Naive thymus-derived CD4-positive, alpha-beta T cell (primary cell): ENCODE measurements at regions not wholly inside any gene's neighbourhood (a gene's known extent, or its start where the extent isn't known, plus 50 kb on each side); places are given as distances from the start of the nearest gene placed in this dataset.

Source experiments
- ATAC-seq: fragments of 150-1000 bp; cut with Tn5 transposase; 2 replicates; pipeline ENCODE4 v1.10.0; 2021; ENCODE audit warnings: mild to moderate bottlenecking, moderate library complexity
- CTCF ChIA-PET: fragments of 350-600 bp; sonication (Branson Sonifier 250); formaldehyde crosslinking; loops from one replicate; lab custom pipeline; 2021; ENCODE audit warnings: antibody characterized with exemption; lab: Charles Lee
- POLR2A ChIA-PET: fragments of 350-600 bp; sonication (Branson Sonifier 250); formaldehyde crosslinking; loops from one replicate; lab custom pipeline; 2021; ENCODE audit warnings: antibody characterized with exemption, inconsistent platforms; lab: Charles Lee
- DNase-seq, 9 donors: peaks; one replicate each; pipeline versions ENCODE4 v3.0.0 to v3.0.0-alpha.2; 2020 to 2022; ENCODE audit warnings: mixed read lengths in 1 of 9
- H3K27ac ChIP-seq: one replicate; pipeline ENCODE4 v1.7.0; 2013; ENCODE audit warnings: mild to moderate bottlenecking, low read depth, low read length, moderate library complexity
- H3K27me3 ChIP-seq, 2 donors: one replicate each; pipeline ENCODE4 v1.7.0; 2013; ENCODE audit warnings: low read length in 2 of 2, mild to moderate bottlenecking in 2 of 2, moderate library complexity in 2 of 2; ENCODE audit not compliant: control insufficient read depth in 2 of 2, insufficient read depth in 2 of 2
- H3K36me3 ChIP-seq, 3 experiments: 1 replicate in 2 of 3; 2 replicates in 1 of 3; pipeline ENCODE4 v1.7.0; 2013; ENCODE audit warnings: low read length in 3 of 3, mild to moderate bottlenecking in 3 of 3, moderate library complexity in 1 of 3; ENCODE audit not compliant: insufficient read depth in 3 of 3, control insufficient read depth in 2 of 3
- H3K4me1 ChIP-seq, 2 donors: one replicate each; pipeline ENCODE4 v1.7.0; 2013; ENCODE audit warnings: low read length in 2 of 2, mild to moderate bottlenecking in 2 of 2, moderate library complexity in 1 of 2; ENCODE audit not compliant: control insufficient read depth in 2 of 2, insufficient read depth in 2 of 2
- H3K4me3 ChIP-seq: 2 replicates; pipeline ENCODE4 v1.7.0; 2013; ENCODE audit warnings: mild to moderate bottlenecking, low read length
- H3K9me3 ChIP-seq, 3 experiments: 1 replicate in 2 of 3; 2 replicates in 1 of 3; pipeline ENCODE4 v1.7.0; 2013; ENCODE audit warnings: low read length in 3 of 3; ENCODE audit not compliant: control insufficient read depth in 2 of 3
- H3K27ac Mint-ChIP-seq, 9 donors: one replicate each; pipeline ENCODE4 v1.8.0; 2020 to 2022; ENCODE audit warnings: mixed read lengths in 9 of 9, mild to moderate bottlenecking in 8 of 9, moderate library complexity in 5 of 9, inconsistent platforms in 2 of 9
- H3K27me3 Mint-ChIP-seq, 5 donors: one replicate each; pipeline ENCODE4 v1.8.0; 2021 to 2022; ENCODE audit warnings: mixed read lengths in 5 of 5, mild to moderate bottlenecking in 1 of 5
- H3K36me3 Mint-ChIP-seq, 5 donors: one replicate each; pipeline ENCODE4 v1.8.0; 2020 to 2022; ENCODE audit warnings: mixed read lengths in 5 of 5, mild to moderate bottlenecking in 3 of 5, inconsistent platforms in 1 of 5
- H3K4me1 Mint-ChIP-seq, 7 donors: one replicate each; pipeline ENCODE4 v1.8.0; 2020 to 2022; ENCODE audit warnings: mixed read lengths in 7 of 7, mild to moderate bottlenecking in 3 of 7, inconsistent platforms in 1 of 7
- H3K4me3 Mint-ChIP-seq, 10 donors: one replicate each; pipeline ENCODE4 v1.8.0; 2020 to 2022; ENCODE audit warnings: mild to moderate bottlenecking in 10 of 10, mixed read lengths in 10 of 10, moderate library complexity in 6 of 10, inconsistent platforms in 2 of 10
- H3K9me3 Mint-ChIP-seq, 11 donors: one replicate each; pipeline ENCODE4 v1.8.0; 2020 to 2022; ENCODE audit warnings: mixed read lengths in 11 of 11, mild to moderate bottlenecking in 4 of 11, inconsistent platforms in 1 of 11, moderate library complexity in 1 of 11
- intact Hi-C, 2 donors: fragments of 100-400 bp; cut with micrococcal nuclease; formaldehyde crosslinking; loops; one replicate each; pipeline ENCODE4 v1.15.1; 2023

- intact Hi-C loops = no loop called here
- no peak overlapping the region for H3K27ac ChIP-seq
- POLR2A ChIA-PET = no interaction called here
- no peaks in the 10 kb centered on the region for H3K9me3 ChIP-seq
- DNase-seq (no peak), ATAC-seq (no peak)
- H3K4me1 ChIP-seq = no peaks in the 10 kb centered on the region
- Mint-ChIP-seq H3K9me3 (no peaks in the 10 kb centered on the region), H3K27me3 (peaks cover 0 to 9% (median 4%) of the 10 kb centered on the region in 5 donors), H3K27ac (no peak overlapping the region), H3K4me1 (no peaks in the 10 kb centered on the region), H3K4me3 (no peak overlapping the region), H3K36me3 (no peaks in the 10 kb centered on the region)
- H3K27me3 ChIP-seq = no peaks in the 10 kb centered on the region
- H3K4me3 ChIP-seq = no peak overlapping the region
- no peaks in the 10 kb centered on the region for H3K36me3 ChIP-seq
- CTCF ChIA-PET = no interaction called here
These were observed 289.8 kb upstream of the SFRP2 start for GRCh38 chr4:154078504-154079350.

DNA sequence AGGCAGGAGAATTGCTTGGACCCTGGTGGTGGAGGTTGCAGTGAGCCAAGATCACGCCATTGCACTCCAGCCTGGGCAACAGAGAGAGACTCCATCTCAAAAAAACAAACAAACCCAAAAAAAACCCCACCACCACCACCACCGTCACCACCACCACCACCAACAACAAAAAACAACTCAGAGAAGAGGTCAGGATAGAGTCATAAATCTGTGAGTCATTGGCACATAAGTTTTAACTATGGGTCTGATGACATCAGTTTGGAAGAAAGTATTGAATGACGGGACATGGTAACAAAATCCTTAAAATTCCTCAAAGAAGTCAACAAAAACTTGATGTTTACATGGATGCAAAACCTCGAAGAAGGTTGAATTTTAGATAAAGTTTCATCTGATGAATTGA, 288.0 kb upstream of the SFRP2 start:
- Mint-ChIP-seq H3K36me3 (no peaks in the 10 kb centered on the region), H3K9me3 (peaks cover 0 to 8% (median 2%) of the 10 kb centered on the region in 11 donors), H3K27ac (no peak overlapping the region), H3K27me3 (peaks cover 0 to 12% (median 4%) of the 10 kb centered on the region in 5 donors), H3K4me3 (no peak overlapping the region), H3K4me1 (no peaks in the 10 kb centered on the region)
- no peak for DNase-seq
- no peak for ATAC-seq
- ChIA-PET CTCF (no interaction called here), POLR2A (no interaction called here)
- H3K36me3 ChIP-seq = no peaks in the 10 kb centered on the region
- no peaks in the 10 kb centered on the region for H3K9me3 ChIP-seq
- H3K27me3 ChIP-seq = no peaks in the 10 kb centered on the region
- no peaks in the 10 kb centered on the region for H3K4me1 ChIP-seq
- no peak overlapping the region for H3K4me3 ChIP-seq
- intact Hi-C loops = no loop called here
- H3K27ac ChIP-seq = no peak overlapping the region

DNA sequence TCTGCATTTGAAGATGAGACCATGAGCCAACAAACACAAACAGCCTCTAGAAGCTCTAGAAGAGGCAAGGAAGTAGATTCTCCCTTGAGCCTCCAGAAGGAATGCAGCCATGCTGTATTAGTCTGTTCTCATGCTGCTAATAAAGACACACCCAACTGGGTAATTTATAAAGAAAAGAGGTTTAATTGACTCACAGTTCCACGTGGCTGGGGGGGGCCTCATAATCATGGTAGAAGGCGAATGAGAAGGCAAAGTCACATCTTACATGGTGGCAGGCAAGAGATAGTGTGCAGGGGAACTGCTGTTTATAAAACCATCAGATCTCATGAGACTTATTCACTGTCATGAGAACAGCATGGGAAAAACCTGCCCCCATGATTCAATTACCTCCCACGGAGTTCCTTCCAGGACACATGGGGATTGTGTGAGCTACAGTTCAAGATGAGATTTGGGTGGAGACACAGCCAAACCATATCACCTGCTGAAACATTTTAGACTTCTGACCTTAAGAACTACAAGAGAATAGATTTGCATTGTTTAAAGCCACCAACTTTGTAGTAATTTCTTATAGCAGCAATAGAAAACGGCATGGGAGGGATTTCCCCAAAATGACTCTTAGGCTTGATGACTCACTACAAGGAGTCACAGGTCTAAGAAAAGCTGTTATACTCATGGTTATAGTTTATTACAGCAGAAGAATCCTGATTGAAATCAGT, 284.4 kb upstream of the SFRP2 start:
- Mint-ChIP-seq H3K27me3 (peaks cover 0 to 21% (median 7%) of the 10 kb centered on the region in 5 donors), H3K4me3 (no peak overlapping the region), H3K4me1 (no peaks in the 10 kb centered on the region), H3K36me3 (no peaks in the 10 kb centered on the region), H3K27ac (no peak overlapping the region), H3K9me3 (peaks cover 0 to 8% (median 3%) of the 10 kb centered on the region in 11 donors)
- DNase-seq (no peak), ATAC-seq (no peak)
- H3K27ac ChIP-seq = no peak overlapping the region
- H3K4me3 ChIP-seq = no peak overlapping the region
- no peaks in the 10 kb centered on the region for H3K4me1 ChIP-seq
- intact Hi-C loops = no loop called here
- ChIA-PET CTCF (no interaction called here), POLR2A (no interaction called here)
- no peaks in the 10 kb centered on the region for H3K9me3 ChIP-seq
- H3K27me3 ChIP-seq = no peaks in the 10 kb centered on the region
- H3K36me3 ChIP-seq = no peaks in the 10 kb centered on the region

GRCh38 chr4:154067786-154068185, 278.9 kb upstream of the SFRP2 start:
- peaks cover 0 to 11% (median 0%) of the 10 kb centered on the region in 3 experiments for H3K9me3 ChIP-seq
- intact Hi-C loops = no loop called here
- ChIA-PET CTCF (no interaction called here), POLR2A (no interaction called here)
- Mint-ChIP-seq H3K27ac (no peak overlapping the region), H3K4me3 (no peak overlapping the region), H3K9me3 (peaks cover 10 to 30% (median 19%) of the 10 kb centered on the region in 11 donors), H3K4me1 (no peaks in the 10 kb centered on the region), H3K36me3 (peaks cover 0 to 18% (median 0%) of the 10 kb centered on the region in 5 donors), H3K27me3 (peaks cover 0 to 35% (median 11%) of the 10 kb centered on the region in 5 donors)
- H3K27ac ChIP-seq = no peak overlapping the region
- ATAC-seq (no peak), DNase-seq (no peak)
- no peaks in the 10 kb centered on the region for H3K4me1 ChIP-seq
- no peaks in the 10 kb centered on the region for H3K36me3 ChIP-seq
- H3K4me3 ChIP-seq = no peak overlapping the region
- H3K27me3 ChIP-seq = no peaks in the 10 kb centered on the region

DNA sequence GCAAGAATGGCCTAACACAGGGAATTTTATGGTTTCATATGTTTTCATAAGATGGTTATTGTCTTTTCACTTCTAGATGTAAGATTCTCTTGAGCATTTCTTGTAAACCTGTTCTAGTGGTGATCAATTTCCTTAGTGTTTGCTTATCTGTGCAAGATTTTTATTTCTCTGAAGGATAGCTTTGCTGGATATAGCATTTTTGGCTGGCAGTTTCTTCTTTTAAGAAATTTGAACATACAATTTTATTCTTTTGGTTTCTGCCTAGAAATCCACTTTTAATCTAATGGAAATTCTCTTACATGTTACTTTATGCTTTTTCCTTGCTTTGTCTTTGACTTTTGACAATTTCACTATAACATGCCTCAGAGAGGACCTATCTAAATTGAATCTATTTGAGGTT, 276.5 kb upstream of the SFRP2 start:
- no peaks in the 10 kb centered on the region for H3K36me3 ChIP-seq
- Mint-ChIP-seq H3K4me3 (no peak overlapping the region), H3K4me1 (no peaks in the 10 kb centered on the region), H3K36me3 (peaks cover 0 to 18% (median 0%) of the 10 kb centered on the region in 5 donors), H3K9me3 (peaks cover 9 to 30% (median 16%) of the 10 kb centered on the region in 11 donors), H3K27me3 (peaks cover 0 to 35% (median 11%) of the 10 kb centered on the region in 5 donors), H3K27ac (no peak overlapping the region)
- intact Hi-C loops = no loop called here
- ChIA-PET CTCF (no interaction called here), POLR2A (no interaction called here)
- H3K4me1 ChIP-seq = no peaks in the 10 kb centered on the region
- H3K27me3 ChIP-seq = no peaks in the 10 kb centered on the region
- H3K4me3 ChIP-seq = no peak overlapping the region
- no peak overlapping the region for H3K27ac ChIP-seq
- DNase-seq = no peak
- no peak for ATAC-seq
- peaks cover 0 to 18% (median 0%) of the 10 kb centered on the region in 3 experiments for H3K9me3 ChIP-seq

GRCh38 chr4:154064244-154064643, 275.4 kb upstream of the SFRP2 start:
- H3K4me1 Mint-ChIP-seq = no peaks in the 10 kb centered on the region
- no peak for ATAC-seq

More at GRCh38 chr4:154064244-154064643, 275.4 kb upstream of the SFRP2 start:
- intact Hi-C loops = no loop called here
- Mint-ChIP-seq H3K27ac (no peak overlapping the region), H3K36me3 (peaks cover 0 to 18% (median 0%) of the 10 kb centered on the region in 5 donors), H3K4me3 (no peak overlapping the region), H3K27me3 (peaks cover 0 to 27% (median 6%) of the 10 kb centered on the region in 5 donors), H3K9me3 (peaks cover 9 to 30% (median 16%) of the 10 kb centered on the region in 11 donors)
- DNase-seq = no peak
- Histone ChIP-seq H3K27me3 (no peaks in the 10 kb centered on the region), H3K36me3 (no peaks in the 10 kb centered on the region), H3K4me1 (no peaks in the 10 kb centered on the region), H3K9me3 (peaks cover 0 to 19% (median 0%) of the 10 kb centered on the region in 3 experiments), H3K4me3 (no peak overlapping the region), H3K27ac (no peak overlapping the region)
- POLR2A ChIA-PET = no interaction called here
- CTCF ChIA-PET = no interaction called here
